Fibroblast of mammary gland (primary cell): ENCODE measurements at regions not wholly inside any gene's neighbourhood (a gene's known extent, or its start where the extent isn't known, plus 50 kb on each side); places are given as distances from the start of the nearest gene placed in this dataset.

Experiments used
- DNase-seq: peaks from one replicate; pipeline ENCODE4 v3.0.0-alpha.2; 2010; ENCODE audit warnings: low read depth
- H3K4me3 ChIP-seq: 2 replicates; pipeline ENCODE4 v1.5.1; 2011; ENCODE audit warnings: low read depth, mild to moderate bottlenecking, low read length, moderate library complexity; ENCODE audit not compliant: control insufficient read depth
- CTCF ChIP-seq: conservative IDR thresholded peaks from 2 replicates; pipeline ENCODE4 v1.5.1; 2011; ENCODE audit warnings: low read depth, low read length, inconsistent platforms; ENCODE audit not compliant: control insufficient read depth, insufficient read depth

- DNase-seq = no peak
- no peak for TF ChIP-seq CTCF
- no peak overlapping the region for H3K4me3 ChIP-seq
These were observed 285.3 kb downstream of the ENC1 start for GRCh38 chr5:74355041-74355824.

GRCh38 chr5:74352256-74352655 lies 288.3 kb downstream of the ENC1 start:
- DNase-seq = no peak
- H3K4me3 ChIP-seq = no peak overlapping the region
- no peak for TF ChIP-seq CTCF

- peak; percentile 30 for DNase-seq
- H3K4me3 ChIP-seq = no peak overlapping the region
- TF ChIP-seq CTCF = no peak
These were observed 297.4 kb downstream of the ENC1 start for GRCh38 chr5:74342948-74343682.

- no peak overlapping the region for H3K4me3 ChIP-seq
- no peak for DNase-seq
- no peak for TF ChIP-seq CTCF
These were observed 298.3 kb downstream of the ENC1 start for GRCh38 chr5:74342182-74342581.

GRCh38 chr5:74341221-74341620 lies 299.3 kb downstream of the ENC1 start:
- DNase-seq = no peak
- no peak overlapping the region for H3K4me3 ChIP-seq
- no peak for TF ChIP-seq CTCF

GRCh38 chr5:74340476-74340875 lies 300.1 kb downstream of the ENC1 start:
- no peak overlapping the region for H3K4me3 ChIP-seq
- DNase-seq = no peak
- TF ChIP-seq CTCF = no peak
